ENCODE measurements at regions not wholly inside any gene's neighbourhood (a gene's known extent, or its start where the extent isn't known, plus 50 kb on each side); places are given as distances from the start of the nearest gene placed in this dataset.

DNA sequence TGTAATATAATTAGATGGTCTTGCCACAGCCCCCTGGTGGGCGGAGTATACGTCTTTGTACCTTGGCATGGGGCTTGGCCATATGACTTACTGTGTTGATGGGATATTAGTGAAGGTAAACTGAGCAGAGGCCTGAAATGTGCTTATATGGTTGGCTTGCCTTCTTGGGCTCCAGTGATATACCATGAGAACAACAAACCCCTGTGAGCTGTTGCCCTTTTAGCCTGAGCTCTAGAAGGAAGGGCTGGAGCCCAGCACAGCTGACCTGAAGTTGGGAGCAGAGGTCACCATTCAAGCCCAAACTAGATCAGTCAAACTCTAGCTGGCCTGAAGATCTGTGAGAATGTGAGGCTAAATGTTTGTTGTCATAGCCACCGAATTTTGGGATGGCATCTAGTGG, 75.2 kb upstream of the CD302 start:
- in situ Hi-C loops (cut with MboI) (no loop called here), intact Hi-C loops (cut with micrococcal nuclease; ENCODE audit: unreplicated experiment) (no loop called here)
- Histone ChIP-seq H4K20me1 (ENCODE audit: control insufficient read depth, insufficient read depth) (no peaks in the 10 kb centered on the region), H3K27ac (ENCODE audit: control insufficient read depth, insufficient read depth) (no peak overlapping the region), H3K4me3 (no peak overlapping the region), H3K79me2 (ENCODE audit: control insufficient read depth, insufficient read depth, low read length) (no peaks in the 10 kb centered on the region), H3K27me3 (replicated peaks in 1 of 2; ENCODE audit: control insufficient read depth in 2 of 2, insufficient read depth in 2 of 2, low read length in 1 of 2) (no peaks in the 10 kb centered on the region), H3K9ac (ENCODE audit: control insufficient read depth, insufficient read depth, low read length) (no peak overlapping the region), H3K36me3 (ENCODE audit: control insufficient read depth in 2 of 2, insufficient read depth in 2 of 2, low read length in 1 of 2) (peaks cover 0 to 39% of the 10 kb centered on the region in 2 experiments; a peak in 2 of 4 replicates), H3K4me2 (ENCODE audit: control insufficient read depth, insufficient read depth) (no peak overlapping the region), H2AFZ (ENCODE audit: control insufficient read depth, low read depth, low read length) (no peak overlapping the region), H3K9me3 (replicated peaks; ENCODE audit: control insufficient read depth, insufficient read depth, low read length) (no peaks in the 10 kb centered on the region; the same call in 2 of the 3 replicates), H3K4me1 (ENCODE audit: control insufficient read depth, insufficient read depth, low read length) (no peaks in the 10 kb centered on the region)
- SMC1A ChIA-PET (ENCODE audit: uncharacterized antibody, unreplicated experiment), result no interaction called here
- TF ChIP-seq ZBTB40 (IDR thresholded peaks at IDR 0.05; ENCODE audit: borderline replicate concordance), result no peak
- no peak for TF ChIP-seq NR2C1 (IDR thresholded peaks at IDR 0.05)
- no peak for TF ChIP-seq NFXL1 (IDR thresholded peaks at IDR 0.05; ENCODE audit: borderline replicate concordance)
- no peak for TF ChIP-seq IKZF1 (conservative IDR thresholded peaks at IDR 0.05)
- no peak for TF ChIP-seq MEF2B (IDR thresholded peaks at IDR 0.05; ENCODE audit: partially characterized antibody, poor library complexity, severe bottlenecking)
- TF ChIP-seq, protein P1, sequence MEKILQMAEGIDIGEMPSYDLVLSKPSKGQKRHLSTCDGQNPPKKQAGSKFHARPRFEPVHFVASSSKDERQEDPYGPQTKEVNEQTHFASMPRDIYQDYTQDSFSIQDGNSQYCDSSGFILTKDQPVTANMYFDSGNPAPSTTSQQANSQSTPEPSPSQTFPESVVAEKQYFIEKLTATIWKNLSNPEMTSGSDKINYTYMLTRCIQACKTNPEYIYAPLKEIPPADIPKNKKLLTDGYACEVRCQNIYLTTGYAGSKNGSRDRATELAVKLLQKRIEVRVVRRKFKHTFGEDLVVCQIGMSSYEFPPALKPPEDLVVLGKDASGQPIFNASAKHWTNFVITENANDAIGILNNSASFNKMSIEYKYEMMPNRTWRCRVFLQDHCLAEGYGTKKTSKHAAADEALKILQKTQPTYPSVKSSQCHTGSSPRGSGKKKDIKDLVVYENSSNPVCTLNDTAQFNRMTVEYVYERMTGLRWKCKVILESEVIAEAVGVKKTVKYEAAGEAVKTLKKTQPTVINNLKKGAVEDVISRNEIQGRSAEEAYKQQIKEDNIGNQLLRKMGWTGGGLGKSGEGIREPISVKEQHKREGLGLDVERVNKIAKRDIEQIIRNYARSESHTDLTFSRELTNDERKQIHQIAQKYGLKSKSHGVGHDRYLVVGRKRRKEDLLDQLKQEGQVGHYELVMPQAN (conservative IDR thresholded peaks at IDR 0.05), result no peak
- no peak for TF ChIP-seq STAT3 (IDR thresholded peaks at IDR 0.05; ENCODE audit: low read depth, low read length)
- no peak for TF ChIP-seq BRCA1 (IDR thresholded peaks at IDR 0.05; ENCODE audit: low read depth, low read length)
- CTCF ChIA-PET, result interaction anchor here (0.9 kb wide), 1 partner anchor 95 kb away, joined by 3 read pairs; no protein-coding TSS in a partner anchor
- DNase-seq (ENCODE audit: low read depth, low spot score), result no peak
- ATAC-seq, result peak; percentile 30
- no peak for FAIRE-seq
- RAD21 ChIA-PET (ENCODE audit: unreplicated experiment), result interaction anchor here (1.1 kb wide), 1 partner anchor 49 kb away, joined by 3 read pairs; no protein-coding TSS in a partner anchor
- POLR2A ChIA-PET, result no interaction called here
- 67% methylated on average over 3 of the region's 3 CpGs for WGBS (ENCODE audit: insufficient coverage, insufficient replicate concordance, low lambda C conversion rate, missing lambda C conversion rate)
- no TSS peak for BruUV-seq (replicated peaks)

Data from GM12878 (cell line).